SU-DHL-6 (cell line): ENCODE measurements at regions not wholly inside any gene's neighbourhood (a gene's known extent, or its start where the extent isn't known, plus 50 kb on each side); places are given as distances from the start of the nearest gene placed in this dataset.

Experiments
- H2AFZ ChIP-seq: fragments of 200-600 bp; sonication (generic); 2 replicates; pipeline ENCODE4 v1.6.1; 2014; ENCODE audit warnings: low read depth, mild to moderate bottlenecking, moderate library complexity, mixed read lengths, antibody characterized with exemption, low read length; ENCODE audit not compliant: severe bottlenecking
- H3F3A ChIP-seq: fragments of 200-600 bp; shearing (Covaris generic); 2 replicates; pipeline ENCODE4 v1.6.0; 2016; ENCODE audit warnings: antibody characterized with exemption, mild to moderate bottlenecking; ENCODE audit not compliant: insufficient read depth
- H3K27ac ChIP-seq: fragments of 200-600 bp; sonication (generic); 2 replicates; pipeline ENCODE4 v1.5.1; 2016; ENCODE audit warnings: low read depth, mild to moderate bottlenecking, low read length, moderate library complexity, mixed read lengths
- H3K27me3 ChIP-seq: fragments of 200-600 bp; sonication (generic), shearing (Covaris generic); 2 replicates; pipeline ENCODE4 v1.6.0; 2014; ENCODE audit warnings: mild to moderate bottlenecking, low read length
- H3K36me3 ChIP-seq: fragments of 200-600 bp; sonication (generic); 2 replicates; pipeline ENCODE4 v1.6.1; 2014; ENCODE audit warnings: mild to moderate bottlenecking, low read length, mixed read lengths
- H3K4me2 ChIP-seq: fragments of 300-600, 200-600 bp; shearing (Covaris generic), sonication (generic); 2 replicates; pipeline ENCODE4 v1.6.0; 2014; ENCODE audit warnings: low read length, low read depth, mild to moderate bottlenecking; ENCODE audit not compliant: poor library complexity, severe bottlenecking
- H3K4me3 ChIP-seq: fragments of 200-600 bp; sonication (generic); 2 replicates; pipeline ENCODE4 v1.5.1; 2014; ENCODE audit warnings: antibody characterized with exemption, low read length, mild to moderate bottlenecking, mixed read lengths; ENCODE audit not compliant: insufficient read depth, poor library complexity, severe bottlenecking
- H3K79me2 ChIP-seq: fragments of 200-600 bp; sonication (generic); 2 replicates; pipeline ENCODE4 v1.6.1; 2014; ENCODE audit warnings: mild to moderate bottlenecking, low read length, moderate library complexity; ENCODE audit not compliant: insufficient read depth
- H3K9ac ChIP-seq: fragments of 200-600 bp; sonication (generic); 2 replicates; pipeline ENCODE4 v1.7.0; 2014; ENCODE audit warnings: mild to moderate bottlenecking, low read length
- H3K9me2 ChIP-seq: fragments of 200-600 bp; sonication (generic); replicated peaks from 2 replicates; pipeline ENCODE4 v1.6.1; 2014; ENCODE audit warnings: low read length; ENCODE audit not compliant: insufficient read depth
- H3K9me3 ChIP-seq: fragments of 200-600 bp; sonication (generic); 2 replicates; pipeline ENCODE4 v1.6.1; 2014; ENCODE audit warnings: low read length, mixed read lengths; ENCODE audit not compliant: insufficient read depth
- H4K20me1 ChIP-seq: fragments of 200-600 bp; sonication (generic); 2 replicates; pipeline ENCODE4 v1.6.1; 2014; ENCODE audit warnings: low read depth, mild to moderate bottlenecking, antibody characterized with exemption, low read length, moderate library complexity, mixed read lengths
- EZH2phosphoT487 ChIP-seq: fragments of 200-600 bp; sonication (generic), shearing (Covaris generic); conservative IDR thresholded peaks from 2 replicates; pipeline ENCODE4 v1.6.1; 2018; ENCODE audit warnings: mild to moderate bottlenecking, antibody characterized with exemption, low read length, moderate library complexity, mixed read lengths
- TF ChIP-seq, protein P1 (sequence below): fragments of 200-600 bp; sonication (generic); IDR thresholded peaks from one replicate; pipeline ENCODE4 v1.5.1; 2017; ENCODE audit warnings: antibody characterized with exemption, mild to moderate bottlenecking, low read length, moderate library complexity; ENCODE audit not compliant: insufficient read depth, poor library complexity, severe bottlenecking

DNA sequence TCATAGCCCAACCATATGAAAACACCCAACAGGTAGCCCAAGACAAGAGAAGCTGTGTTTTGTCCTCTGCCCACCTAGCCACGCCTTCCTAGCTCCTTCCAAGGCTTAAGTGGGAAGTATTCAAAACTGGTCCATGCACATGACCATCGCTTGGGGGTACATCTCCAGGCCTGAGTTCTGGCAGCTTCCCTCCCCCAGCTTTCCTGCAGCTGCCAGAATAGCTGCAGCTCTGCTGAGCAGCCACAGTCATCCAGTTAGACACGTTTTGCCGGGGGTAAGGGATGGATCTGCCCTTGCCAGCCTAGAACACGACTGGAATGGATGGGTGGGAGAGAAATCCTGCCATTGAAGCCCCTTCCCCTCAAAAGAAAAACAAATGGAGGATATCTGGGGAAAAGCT, 166.8 kb downstream of the NRP2 start:
- Histone ChIP-seq H3K4me2 (no peak overlapping the region), H3K9ac (no peak overlapping the region), H2AFZ (no peak overlapping the region), H3K79me2 (no peaks in the 10 kb centered on the region), H3K27me3 (no peaks in the 10 kb centered on the region), H3F3A (no peaks in the 10 kb centered on the region), H3K9me2 (no peaks in the 10 kb centered on the region), H4K20me1 (no peaks in the 10 kb centered on the region), H3K4me3 (no peak overlapping the region), H3K36me3 (no peaks in the 10 kb centered on the region), H3K9me3 (no peaks in the 10 kb centered on the region), H3K27ac (no peak overlapping the region)
- no peak for TF ChIP-seq EZH2phosphoT487
- TF ChIP-seq, protein P1, sequence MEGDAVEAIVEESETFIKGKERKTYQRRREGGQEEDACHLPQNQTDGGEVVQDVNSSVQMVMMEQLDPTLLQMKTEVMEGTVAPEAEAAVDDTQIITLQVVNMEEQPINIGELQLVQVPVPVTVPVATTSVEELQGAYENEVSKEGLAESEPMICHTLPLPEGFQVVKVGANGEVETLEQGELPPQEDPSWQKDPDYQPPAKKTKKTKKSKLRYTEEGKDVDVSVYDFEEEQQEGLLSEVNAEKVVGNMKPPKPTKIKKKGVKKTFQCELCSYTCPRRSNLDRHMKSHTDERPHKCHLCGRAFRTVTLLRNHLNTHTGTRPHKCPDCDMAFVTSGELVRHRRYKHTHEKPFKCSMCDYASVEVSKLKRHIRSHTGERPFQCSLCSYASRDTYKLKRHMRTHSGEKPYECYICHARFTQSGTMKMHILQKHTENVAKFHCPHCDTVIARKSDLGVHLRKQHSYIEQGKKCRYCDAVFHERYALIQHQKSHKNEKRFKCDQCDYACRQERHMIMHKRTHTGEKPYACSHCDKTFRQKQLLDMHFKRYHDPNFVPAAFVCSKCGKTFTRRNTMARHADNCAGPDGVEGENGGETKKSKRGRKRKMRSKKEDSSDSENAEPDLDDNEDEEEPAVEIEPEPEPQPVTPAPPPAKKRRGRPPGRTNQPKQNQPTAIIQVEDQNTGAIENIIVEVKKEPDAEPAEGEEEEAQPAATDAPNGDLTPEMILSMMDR: no peak

DNA sequence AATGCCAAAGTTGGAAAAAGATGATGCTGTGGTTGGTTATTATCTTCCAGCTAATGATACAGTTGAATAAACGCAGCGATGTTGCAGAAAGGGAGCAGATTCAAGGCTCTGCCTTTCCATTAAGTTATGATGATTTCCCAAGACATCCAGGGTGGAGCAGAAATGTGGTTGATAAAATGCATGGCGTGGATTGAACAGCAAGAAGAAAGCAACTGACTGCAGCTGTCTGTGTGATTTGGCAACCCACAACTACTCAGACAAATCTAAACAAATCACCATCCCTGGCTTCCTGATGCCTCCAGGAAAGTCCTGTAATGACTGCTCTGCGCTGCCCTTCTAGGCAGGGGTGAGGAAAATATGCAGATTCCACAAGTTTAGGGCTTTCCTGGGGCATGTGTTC, 166.3 kb downstream of the NRP2 start:
- Histone ChIP-seq H3K27me3 (no peaks in the 10 kb centered on the region), H2AFZ (no peak overlapping the region), H3K4me3 (no peak overlapping the region), H3F3A (no peaks in the 10 kb centered on the region), H3K4me2 (no peak overlapping the region), H3K27ac (no peak overlapping the region), H4K20me1 (no peaks in the 10 kb centered on the region), H3K9me3 (no peaks in the 10 kb centered on the region), H3K9ac (no peak overlapping the region), H3K9me2 (no peaks in the 10 kb centered on the region), H3K79me2 (no peaks in the 10 kb centered on the region), H3K36me3 (no peaks in the 10 kb centered on the region)
- TF ChIP-seq, protein P1: no peak
- no peak for TF ChIP-seq EZH2phosphoT487
